Breast epithelium (tissue), 4 donors: ENCODE measurements at regions not wholly inside any gene's neighbourhood (a gene's known extent, or its start where the extent isn't known, plus 50 kb on each side); places are given as distances from the start of the nearest gene placed in this dataset.

Experiments used
- DNase-seq, 2 donors: peaks; one replicate each; pipeline ENCODE4 v3.0.0-alpha.2; 2019; ENCODE audit warnings: low spot score in 2 of 2
- H3K27ac ChIP-seq, 2 donors: fragments of 200-600 bp; sonication (generic) in 1 of 2; one replicate each; pipeline ENCODE4 v1.5.1; 2016 to 2019; ENCODE audit warnings: mild to moderate bottlenecking in 1 of 2
- H3K27me3 ChIP-seq, 2 donors: fragments of 200-600 bp; sonication (generic) in 1 of 2; one replicate each; pipeline versions ENCODE4 v1.5.1 to v1.6.0; 2017 to 2019; ENCODE audit warnings: control low read depth in 1 of 2, mild to moderate bottlenecking in 1 of 2
- H3K36me3 ChIP-seq: fragments of 200-600 bp; one replicate; pipeline ENCODE4 v1.5.1; 2019
- H3K4me1 ChIP-seq, 2 donors: fragments of 200-600 bp; sonication (generic); one replicate each; pipeline ENCODE4 v1.5.1; 2016 to 2019; ENCODE audit warnings: control low read depth in 1 of 2
- H3K4me3 ChIP-seq, 3 donors: fragments of 200-600 bp; sonication (generic); 1 replicate in 2 of 3; 2 replicates in 1 of 3; pipeline ENCODE4 v1.5.1; 2016 to 2019; ENCODE audit warnings: mild to moderate bottlenecking in 3 of 3, moderate library complexity in 2 of 3
- H3K9me3 ChIP-seq, 2 donors: fragments of 200-600 bp; sonication (generic) in 1 of 2; one replicate each; pipeline ENCODE4 v1.5.1; 2016 to 2019; ENCODE audit warnings: control low read depth in 1 of 2
- CTCF ChIP-seq, 3 donors: fragments of 450-650 bp; IDR thresholded peaks; one replicate each; pipeline ENCODE4 v1.5.1; 2016 to 2017; ENCODE audit warnings: antibody characterized with exemption in 3 of 3, mild to moderate bottlenecking in 3 of 3, moderate library complexity in 3 of 3
- POLR2A ChIP-seq: fragments of 450-650 bp; IDR thresholded peaks from one replicate; pipeline ENCODE4 v1.6.1; 2016; ENCODE audit warnings: antibody characterized with exemption, mild to moderate bottlenecking, moderate library complexity
- POLR2AphosphoS5 ChIP-seq, 3 donors: sonication (generic); formaldehyde crosslinking; IDR thresholded peaks; one replicate each; pipeline ENCODE4 v1.6.1; 2017; ENCODE audit warnings: antibody characterized with exemption in 3 of 3
- intact Hi-C: fragments of 100-400 bp; cut with DNase I; formaldehyde crosslinking; loops from one replicate; pipeline ENCODE4 v1.15.1; 2023; ENCODE audit warnings: low total_unique reads

- Histone ChIP-seq H3K36me3 (no peaks in the 10 kb centered on the region), H3K27ac (no peak overlapping the region), H3K9me3 (no peaks in the 10 kb centered on the region), H3K27me3 (no peaks in the 10 kb centered on the region), H3K4me3 (no peak overlapping the region), H3K4me1 (no peaks in the 10 kb centered on the region)
- intact Hi-C loops: no loop called here
- TF ChIP-seq POLR2AphosphoS5 (IDR thresholded peaks at IDR 0.05) (no peak), CTCF (IDR thresholded peaks at IDR 0.05) (no peak), POLR2A (no peak)
- no peak for DNase-seq
Observed at GRCh38 chr4:79687006-79687405, 279.0 kb upstream of the GK2 start.

DNA sequence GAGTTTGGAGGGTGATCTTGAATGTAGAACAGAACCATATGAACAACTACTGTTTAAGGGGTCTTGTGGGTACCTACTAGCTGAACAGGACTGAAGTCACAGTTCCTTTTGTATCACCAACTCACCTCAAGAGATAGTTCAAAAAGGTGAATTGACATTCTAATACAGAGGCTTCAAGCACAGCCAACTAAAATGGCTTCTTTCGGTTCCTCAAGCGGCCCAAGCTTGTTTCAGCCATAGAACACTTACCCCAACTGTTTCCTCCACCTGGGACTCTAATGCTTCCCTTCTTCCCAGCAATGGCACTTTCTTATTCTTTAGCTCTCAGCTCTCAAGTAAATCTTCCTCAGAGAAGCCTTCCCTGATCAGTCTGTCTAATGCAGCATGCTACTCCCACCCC, 277.5 kb upstream of the GK2 start:
- H3K9me3 ChIP-seq: no peaks in the 10 kb centered on the region
- H3K27me3 ChIP-seq: no peaks in the 10 kb centered on the region
- TF ChIP-seq CTCF (IDR thresholded peaks at IDR 0.05) (no peak), POLR2A (no peak), POLR2AphosphoS5 (IDR thresholded peaks at IDR 0.05) (no peak)
- intact Hi-C loops: no loop called here
- H3K4me1 ChIP-seq: no peaks in the 10 kb centered on the region
- H3K36me3 ChIP-seq: no peaks in the 10 kb centered on the region
- H3K27ac ChIP-seq: no peak overlapping the region
- no peak for DNase-seq
- no peak overlapping the region for H3K4me3 ChIP-seq

DNA sequence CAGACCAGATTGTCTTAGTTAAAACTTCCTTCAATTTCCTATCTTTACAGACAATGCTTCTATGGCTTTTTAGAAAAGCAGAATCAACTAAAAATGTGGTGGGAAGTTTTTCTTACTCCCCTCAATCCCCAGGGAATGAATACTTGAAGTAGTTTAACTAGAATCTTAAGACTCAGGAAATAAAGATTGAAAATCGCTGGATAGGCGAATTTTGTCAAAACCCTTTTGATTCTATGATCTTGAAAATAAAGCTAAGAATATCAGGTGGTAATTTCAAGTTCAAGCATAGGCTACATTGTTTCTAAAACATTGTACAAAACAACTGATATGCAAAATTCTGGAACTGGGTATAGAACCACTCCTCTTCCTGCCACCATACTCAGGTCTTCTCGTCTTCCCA, 276.5 kb upstream of the GK2 start:
- intact Hi-C loops: no loop called here
- H3K27ac ChIP-seq: no peak overlapping the region
- H3K27me3 ChIP-seq: no peaks in the 10 kb centered on the region

GRCh38 chr4:79682801-79683530, 274.9 kb upstream of the GK2 start:
- Histone ChIP-seq H3K4me3 (no peak overlapping the region), H3K27me3 (no peaks in the 10 kb centered on the region), H3K9me3 (no peaks in the 10 kb centered on the region), H3K27ac (no peak overlapping the region), H3K36me3 (no peaks in the 10 kb centered on the region), H3K4me1 (no peaks in the 10 kb centered on the region)
- no peak for TF ChIP-seq POLR2AphosphoS5 (IDR thresholded peaks at IDR 0.05)
- intact Hi-C loops: no loop called here
- no peak for DNase-seq

More for the DNA sequence above, 276.5 kb upstream of the GK2 start:
- DNase-seq: no peak
- H3K4me1 ChIP-seq: no peaks in the 10 kb centered on the region
- no peak for TF ChIP-seq CTCF (IDR thresholded peaks at IDR 0.05)
- no peak for TF ChIP-seq POLR2A
- no peak for TF ChIP-seq POLR2AphosphoS5 (IDR thresholded peaks at IDR 0.05)
- no peak overlapping the region for H3K4me3 ChIP-seq
- H3K36me3 ChIP-seq: no peaks in the 10 kb centered on the region
- H3K9me3 ChIP-seq: no peaks in the 10 kb centered on the region

- no peak overlapping the region for H3K4me3 ChIP-seq
- intact Hi-C loops: no loop called here
- TF ChIP-seq CTCF (IDR thresholded peaks at IDR 0.05): no peak
- TF ChIP-seq POLR2A: no peak
- TF ChIP-seq POLR2AphosphoS5 (IDR thresholded peaks at IDR 0.05): no peak
- no peaks in the 10 kb centered on the region for H3K4me1 ChIP-seq
- no peaks in the 10 kb centered on the region for H3K9me3 ChIP-seq
- no peak for DNase-seq
- H3K36me3 ChIP-seq: no peaks in the 10 kb centered on the region
- H3K27ac ChIP-seq: no peak overlapping the region
- no peaks in the 10 kb centered on the region for H3K27me3 ChIP-seq
Observed at GRCh38 chr4:79682161-79682560, 274.1 kb upstream of the GK2 start.
